IgD-negative memory B cell (primary cell): ENCODE measurements at regions not wholly inside any gene's neighbourhood (a gene's known extent, or its start where the extent isn't known, plus 50 kb on each side); places are given as distances from the start of the nearest gene placed in this dataset.

ENCODE experiments used
- H3K27ac Mint-ChIP-seq, 3 donors: one replicate each; pipeline ENCODE4 v1.8.0; 2020 to 2022; ENCODE audit warnings: mild to moderate bottlenecking in 3 of 3, mixed read lengths in 3 of 3, moderate library complexity in 1 of 3
- H3K27me3 Mint-ChIP-seq: one replicate; pipeline ENCODE4 v1.8.0; 2021; ENCODE audit warnings: mixed read lengths
- H3K36me3 Mint-ChIP-seq: one replicate; pipeline ENCODE4 v1.8.0; 2020; ENCODE audit warnings: mild to moderate bottlenecking, mixed read lengths
- H3K4me1 Mint-ChIP-seq, 3 donors: one replicate each; pipeline ENCODE4 v1.8.0; 2020 to 2022; ENCODE audit warnings: mixed read lengths in 3 of 3, mild to moderate bottlenecking in 1 of 3
- H3K4me3 Mint-ChIP-seq, 4 donors: one replicate each; pipeline ENCODE4 v1.8.0; 2020 to 2022; ENCODE audit warnings: mild to moderate bottlenecking in 4 of 4, mixed read lengths in 4 of 4, moderate library complexity in 3 of 4
- H3K9me3 Mint-ChIP-seq, 3 donors: one replicate each; pipeline ENCODE4 v1.8.0; 2020 to 2021; ENCODE audit warnings: mixed read lengths in 3 of 3, mild to moderate bottlenecking in 1 of 3

- Mint-ChIP-seq H3K36me3 (no peaks in the 10 kb centered on the region), H3K9me3 (peaks cover 0 to 8% (median 0%) of the 10 kb centered on the region in 3 donors), H3K27ac (no peak overlapping the region), H3K4me1 (no peaks in the 10 kb centered on the region), H3K4me3 (no peak overlapping the region), H3K27me3 (no peaks in the 10 kb centered on the region)
Measured at GRCh38 chr12:18899678-18900317, 161.9 kb downstream of the CAPZA3 start.

DNA sequence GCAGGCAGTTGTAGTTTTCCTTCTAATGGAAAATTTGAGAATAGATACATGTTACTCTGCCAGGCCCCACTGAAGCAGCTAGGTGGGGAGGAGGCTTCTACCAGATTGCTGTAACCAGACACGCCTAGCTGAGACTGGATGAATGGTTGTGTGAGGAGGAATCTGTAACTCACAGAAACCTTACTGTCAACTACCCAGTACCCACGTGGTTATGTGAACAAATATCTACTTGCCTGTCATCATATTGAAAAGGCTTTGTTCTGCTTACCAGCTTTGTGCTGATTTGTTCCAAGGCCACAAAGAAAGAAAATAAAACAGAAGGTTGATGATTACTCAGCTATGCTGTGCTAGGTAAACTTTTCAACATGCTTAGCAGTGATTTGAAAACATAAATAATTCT lies 167.2 kb downstream of the CAPZA3 start:
- Mint-ChIP-seq H3K4me3 (no peak overlapping the region), H3K27ac (no peak overlapping the region), H3K27me3 (no peaks in the 10 kb centered on the region), H3K4me1 (no peaks in the 10 kb centered on the region), H3K9me3 (peaks cover 0 to 13% (median 2%) of the 10 kb centered on the region in 3 donors), H3K36me3 (no peaks in the 10 kb centered on the region)

GRCh38 chr12:18906395-18906794 lies 168.5 kb downstream of the CAPZA3 start:
- Mint-ChIP-seq H3K27me3 (no peaks in the 10 kb centered on the region), H3K4me3 (no peak overlapping the region), H3K4me1 (no peaks in the 10 kb centered on the region), H3K27ac (no peak overlapping the region), H3K36me3 (no peaks in the 10 kb centered on the region), H3K9me3 (peaks cover 0 to 13% (median 2%) of the 10 kb centered on the region in 3 donors)

DNA sequence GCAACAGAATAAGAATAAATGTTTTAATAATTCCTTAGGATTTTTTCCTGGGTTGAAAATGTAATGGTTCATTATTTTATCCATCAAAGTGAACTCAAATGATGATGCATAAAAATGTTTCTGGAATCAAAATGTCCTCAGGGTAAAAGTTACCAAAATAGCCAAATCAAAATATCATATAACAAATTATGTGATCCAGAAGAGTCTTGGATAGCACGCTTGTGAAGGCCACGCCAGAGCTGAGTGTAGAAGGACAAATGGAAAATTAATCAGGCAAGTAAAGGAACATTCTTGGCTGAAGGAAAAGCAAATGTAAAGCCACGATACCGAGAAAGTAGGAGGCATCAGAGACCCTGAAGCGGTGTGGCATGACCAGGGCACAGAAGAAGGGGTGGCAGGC lies 169.2 kb downstream of the CAPZA3 start:
- no peak overlapping the region for H3K4me3 Mint-ChIP-seq
- H3K27ac Mint-ChIP-seq: no peak overlapping the region
- H3K36me3 Mint-ChIP-seq: no peaks in the 10 kb centered on the region
- H3K4me1 Mint-ChIP-seq: no peaks in the 10 kb centered on the region
- peaks cover 0 to 14% (median 2%) of the 10 kb centered on the region in 3 donors for H3K9me3 Mint-ChIP-seq
- H3K27me3 Mint-ChIP-seq: no peaks in the 10 kb centered on the region

DNA sequence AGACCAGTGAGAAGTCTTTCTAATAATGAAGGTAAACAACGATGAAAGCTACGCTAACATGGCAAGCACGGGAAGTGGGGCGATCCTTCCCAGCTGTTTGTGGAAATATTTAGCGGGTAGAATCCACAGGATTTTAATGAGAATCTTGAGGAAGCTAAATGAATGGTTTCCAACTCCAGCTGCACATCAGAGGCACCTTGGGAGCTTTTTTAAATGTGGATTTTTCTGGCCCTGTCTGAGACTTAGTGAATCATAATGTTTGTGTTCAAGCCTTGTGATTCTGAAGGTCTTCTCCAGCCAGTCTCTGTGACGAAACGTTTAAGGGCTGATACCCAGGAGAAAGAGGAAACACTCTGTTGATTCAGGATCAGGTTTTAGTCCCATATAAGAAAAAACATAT lies 169.8 kb downstream of the CAPZA3 start:
- H3K4me1 Mint-ChIP-seq: no peaks in the 10 kb centered on the region
- no peaks in the 10 kb centered on the region for H3K36me3 Mint-ChIP-seq
- peaks cover 0 to 11% (median 2%) of the 10 kb centered on the region in 3 donors for H3K9me3 Mint-ChIP-seq
- H3K27ac Mint-ChIP-seq: no peak overlapping the region
- no peaks in the 10 kb centered on the region for H3K27me3 Mint-ChIP-seq
- no peak overlapping the region for H3K4me3 Mint-ChIP-seq

DNA sequence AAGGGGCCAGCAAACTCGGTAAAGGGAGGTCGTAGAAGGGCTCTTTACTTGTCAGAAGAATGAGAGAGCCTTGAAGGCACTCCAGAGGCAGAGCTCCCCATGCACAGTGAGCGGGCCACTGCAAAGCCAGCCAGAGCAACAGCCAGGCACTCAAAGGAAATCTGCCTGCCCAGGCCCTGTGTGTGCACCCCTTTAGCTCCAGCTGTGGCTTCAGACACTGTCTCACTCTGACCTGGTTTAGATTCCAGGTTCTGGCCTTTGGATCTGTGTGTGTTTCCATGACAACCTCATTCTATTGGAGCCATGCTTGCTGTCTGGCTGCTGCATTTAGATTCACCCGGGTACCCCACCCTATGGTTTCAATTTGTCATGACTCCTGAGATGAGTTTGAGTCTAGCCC lies 170.3 kb downstream of the CAPZA3 start:
- no peak overlapping the region for H3K4me3 Mint-ChIP-seq
- H3K4me1 Mint-ChIP-seq: no peaks in the 10 kb centered on the region
- no peaks in the 10 kb centered on the region for H3K27me3 Mint-ChIP-seq
- H3K36me3 Mint-ChIP-seq: no peaks in the 10 kb centered on the region
- no peak overlapping the region for H3K27ac Mint-ChIP-seq
- peaks cover 0 to 11% (median 4%) of the 10 kb centered on the region in 3 donors for H3K9me3 Mint-ChIP-seq

DNA sequence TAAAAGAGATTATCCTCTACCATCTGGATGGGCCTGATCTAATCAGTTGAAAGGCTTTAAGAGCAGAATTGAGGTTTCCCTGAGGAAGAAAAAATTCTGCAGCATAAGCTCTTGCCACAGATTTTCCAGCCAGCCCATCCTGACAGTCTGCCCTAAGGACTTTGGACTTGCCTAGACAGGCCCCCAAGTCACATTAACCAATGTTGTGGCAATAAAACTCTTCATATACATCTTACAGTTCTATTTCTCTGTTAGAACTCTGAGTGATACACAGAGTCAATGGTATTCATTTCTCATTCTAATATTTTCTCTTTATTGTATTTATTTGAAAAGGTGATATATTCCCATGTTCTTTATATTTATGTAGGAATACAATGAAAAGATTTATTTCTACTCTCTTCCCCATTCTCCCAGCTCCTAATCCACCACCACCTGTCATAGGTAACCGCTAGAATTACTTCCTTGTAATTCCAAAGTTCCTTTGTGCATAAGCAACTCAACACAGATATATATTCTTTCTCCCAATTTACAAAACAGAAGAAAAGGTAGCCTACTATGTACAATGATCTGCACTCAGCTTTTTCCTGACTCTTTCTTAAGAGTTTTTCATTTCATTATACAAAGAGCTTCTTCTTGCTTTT lies 182.1 kb downstream of the CAPZA3 start:
- Mint-ChIP-seq H3K36me3 (peaks cover 2% of the 10 kb centered on the region), H3K9me3 (peaks cover 2 to 5% (median 2%) of the 10 kb centered on the region in 3 donors), H3K27me3 (no peaks in the 10 kb centered on the region), H3K4me1 (no peaks in the 10 kb centered on the region), H3K4me3 (no peak overlapping the region), H3K27ac (no peak overlapping the region)

- H3K4me1 Mint-ChIP-seq: no peaks in the 10 kb centered on the region
- peaks cover 2% of the 10 kb centered on the region for H3K36me3 Mint-ChIP-seq
- H3K27ac Mint-ChIP-seq: no peak overlapping the region
- H3K9me3 Mint-ChIP-seq: peaks cover 2 to 3% (median 2%) of the 10 kb centered on the region in 3 donors
- no peaks in the 10 kb centered on the region for H3K27me3 Mint-ChIP-seq
- no peak overlapping the region for H3K4me3 Mint-ChIP-seq
Measured at GRCh38 chr12:18922851-18923250, 184.9 kb downstream of the CAPZA3 start.

DNA sequence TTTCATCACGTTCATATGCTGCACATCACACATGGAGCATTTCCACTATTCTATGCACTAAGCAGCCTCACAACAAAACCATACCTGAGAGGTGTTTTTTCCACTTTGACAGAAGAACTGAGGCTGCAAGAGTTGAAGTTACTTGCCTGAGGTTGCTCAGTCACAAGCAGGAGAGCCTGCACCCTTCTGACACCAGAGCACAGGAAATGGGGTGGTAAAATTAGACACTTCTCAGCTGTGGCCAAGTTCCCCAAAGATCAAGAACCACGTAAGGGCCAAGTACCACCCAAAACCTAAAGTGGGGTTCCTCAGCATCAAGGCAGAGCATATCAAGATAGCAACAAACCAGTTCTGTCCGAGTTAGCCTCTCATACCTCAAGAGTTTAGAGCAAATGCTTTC lies 185.8 kb downstream of the CAPZA3 start:
- Mint-ChIP-seq H3K4me1 (no peaks in the 10 kb centered on the region), H3K4me3 (no peak overlapping the region), H3K27me3 (no peaks in the 10 kb centered on the region), H3K27ac (no peak overlapping the region), H3K36me3 (peaks cover 2% of the 10 kb centered on the region), H3K9me3 (peaks cover 0 to 5% (median 2%) of the 10 kb centered on the region in 3 donors)

DNA sequence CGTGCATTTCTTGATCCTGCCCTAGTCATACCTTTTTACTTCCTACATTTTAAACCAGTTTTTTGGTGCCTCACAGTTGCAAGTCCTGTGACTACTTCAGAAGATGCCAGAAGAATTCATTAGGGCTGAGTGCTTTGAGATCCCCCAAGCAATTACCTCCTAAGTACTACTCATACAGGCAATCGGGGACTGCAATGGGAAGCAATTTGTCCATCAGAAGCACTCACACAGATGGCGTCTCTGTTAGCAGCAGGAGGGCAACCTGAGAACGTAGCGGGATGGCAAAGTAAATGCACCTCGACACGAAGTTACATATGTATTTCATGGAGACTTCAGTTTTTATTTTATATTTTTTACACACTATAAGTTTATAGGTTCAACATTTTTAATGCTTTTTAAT lies 188.3 kb downstream of the CAPZA3 start:
- Mint-ChIP-seq H3K36me3 (peaks cover 2% of the 10 kb centered on the region), H3K27ac (no peak overlapping the region), H3K4me1 (no peaks in the 10 kb centered on the region)

DNA sequence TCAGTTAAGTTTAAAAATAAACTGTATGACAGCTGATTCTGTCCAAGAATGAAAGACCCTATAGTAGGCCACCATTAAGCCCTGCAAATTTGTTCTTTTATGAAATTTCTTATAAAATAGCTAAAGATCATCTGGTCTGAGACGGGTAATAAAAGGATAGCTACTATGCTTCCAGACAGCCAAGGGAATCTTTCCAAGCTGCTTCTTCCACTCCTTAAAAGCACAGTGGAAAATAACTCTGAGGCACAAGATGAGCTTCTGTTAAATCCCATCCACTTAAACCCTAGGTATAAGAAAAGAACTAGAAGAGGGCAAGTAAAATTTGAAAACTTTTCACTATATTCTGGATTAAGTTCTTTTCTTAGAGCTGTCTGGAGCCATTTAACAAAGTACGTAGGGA lies 194.3 kb downstream of the CAPZA3 start:
- H3K27ac Mint-ChIP-seq: no peak overlapping the region
- H3K27me3 Mint-ChIP-seq: no peaks in the 10 kb centered on the region
- no peaks in the 10 kb centered on the region for H3K4me1 Mint-ChIP-seq
- no peaks in the 10 kb centered on the region for H3K36me3 Mint-ChIP-seq
- peaks cover 4 to 19% (median 7%) of the 10 kb centered on the region in 3 donors for H3K9me3 Mint-ChIP-seq
- H3K4me3 Mint-ChIP-seq: no peak overlapping the region

More for the DNA sequence above, 188.3 kb downstream of the CAPZA3 start:
- Mint-ChIP-seq H3K4me3 (no peak overlapping the region), H3K27me3 (no peaks in the 10 kb centered on the region), H3K9me3 (peaks cover 2 to 13% (median 5%) of the 10 kb centered on the region in 3 donors)

DNA sequence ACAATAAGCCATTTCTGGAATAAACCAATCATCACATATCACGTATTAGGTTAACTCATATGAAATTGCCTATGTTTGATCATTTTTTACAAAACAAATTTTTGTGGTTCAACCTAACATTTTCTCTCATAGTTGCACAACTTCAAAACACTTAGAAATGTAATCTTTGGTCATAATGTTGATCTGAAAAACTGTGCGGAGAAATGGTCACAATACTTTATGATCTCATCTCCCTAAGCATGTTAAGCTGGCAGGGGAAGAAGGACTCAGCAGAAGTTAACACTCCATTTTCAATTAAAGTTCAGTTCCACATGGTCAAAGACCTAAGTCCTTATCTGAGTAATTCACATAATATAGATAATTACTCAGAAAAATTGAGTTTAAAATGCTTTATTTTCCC lies 194.8 kb downstream of the CAPZA3 start:
- Mint-ChIP-seq H3K4me1 (no peaks in the 10 kb centered on the region), H3K27me3 (no peaks in the 10 kb centered on the region), H3K9me3 (peaks cover 4 to 19% (median 7%) of the 10 kb centered on the region in 3 donors), H3K36me3 (no peaks in the 10 kb centered on the region), H3K27ac (no peak overlapping the region), H3K4me3 (no peak overlapping the region)

GRCh38 chr12:18935371-18935965 lies 194.1 kb upstream of the PLEKHA5 start:
- no peak overlapping the region for H3K27ac Mint-ChIP-seq
- no peaks in the 10 kb centered on the region for H3K36me3 Mint-ChIP-seq
- H3K4me1 Mint-ChIP-seq: no peaks in the 10 kb centered on the region
- no peaks in the 10 kb centered on the region for H3K27me3 Mint-ChIP-seq
- H3K4me3 Mint-ChIP-seq: no peak overlapping the region
- H3K9me3 Mint-ChIP-seq: peaks cover 0 to 11% (median 7%) of the 10 kb centered on the region in 3 donors

DNA sequence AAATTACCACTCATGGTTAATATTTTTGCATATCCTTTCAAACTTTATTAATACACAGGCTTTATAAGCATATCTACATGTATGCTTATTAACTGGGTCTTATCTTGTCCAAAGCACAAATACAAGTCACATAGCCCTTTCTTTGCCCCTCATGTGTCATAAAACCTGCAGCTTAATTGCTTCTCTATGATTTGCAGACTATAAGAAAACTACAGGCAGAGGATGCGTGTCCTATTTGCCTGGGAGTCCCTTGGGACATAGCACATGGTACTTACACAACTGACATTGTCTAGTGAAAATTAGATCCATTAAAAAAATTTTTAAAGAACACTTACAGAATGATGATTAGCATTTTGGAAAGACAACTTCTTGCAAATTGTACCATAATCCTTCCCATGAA lies 190.5 kb upstream of the PLEKHA5 start:
- H3K27ac Mint-ChIP-seq: no peak overlapping the region
- no peaks in the 10 kb centered on the region for H3K4me1 Mint-ChIP-seq
- H3K9me3 Mint-ChIP-seq: peaks cover 0 to 7% (median 6%) of the 10 kb centered on the region in 3 donors
- no peaks in the 10 kb centered on the region for H3K27me3 Mint-ChIP-seq
- no peak overlapping the region for H3K4me3 Mint-ChIP-seq
- H3K36me3 Mint-ChIP-seq: no peaks in the 10 kb centered on the region

GRCh38 chr12:18942669-18943068 lies 186.9 kb upstream of the PLEKHA5 start:
- H3K4me3 Mint-ChIP-seq: no peak overlapping the region
- H3K36me3 Mint-ChIP-seq: no peaks in the 10 kb centered on the region
- no peak overlapping the region for H3K27ac Mint-ChIP-seq
- peaks cover 0 to 8% (median 7%) of the 10 kb centered on the region in 3 donors for H3K9me3 Mint-ChIP-seq
- H3K27me3 Mint-ChIP-seq: no peaks in the 10 kb centered on the region
- H3K4me1 Mint-ChIP-seq: no peaks in the 10 kb centered on the region

DNA sequence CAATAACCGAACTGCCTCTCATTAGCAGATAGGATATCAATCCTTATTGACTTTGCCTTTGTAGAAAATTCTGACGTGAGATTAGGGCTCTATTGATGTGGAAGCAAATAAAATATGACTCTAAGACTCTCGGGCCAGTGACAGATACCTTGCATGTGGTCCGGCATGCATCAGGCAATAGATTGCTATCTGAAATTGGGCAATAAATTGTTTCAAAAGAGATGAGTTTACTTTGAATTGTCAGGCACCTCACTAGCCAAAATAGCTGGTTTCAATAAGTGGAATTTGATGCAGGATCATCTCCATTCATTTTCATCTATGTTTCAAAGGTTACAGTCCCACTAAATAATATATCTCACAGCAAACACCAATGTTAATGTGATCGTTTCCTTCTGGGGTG lies 186.3 kb upstream of the PLEKHA5 start:
- Mint-ChIP-seq H3K36me3 (no peaks in the 10 kb centered on the region), H3K4me3 (no peak overlapping the region), H3K27me3 (no peaks in the 10 kb centered on the region), H3K9me3 (peaks cover 0 to 8% (median 7%) of the 10 kb centered on the region in 3 donors), H3K27ac (no peak overlapping the region), H3K4me1 (no peaks in the 10 kb centered on the region)
